ENCODE measurements at regions not wholly inside any gene's neighbourhood (a gene's known extent, or its start where the extent isn't known, plus 50 kb on each side); places are given as distances from the start of the nearest gene placed in this dataset.
A peak's percentile ranks its signal among the peaks of the same experiment; 100 is the strongest.
"Not testable (repeated sequence)": the region's sequence is repeated elsewhere in the genome, so short reads cannot be mapped to it uniquely, and the experiment has no call there.

GRCh38 chr2:235439959-235440662, 53.7 kb upstream of the AGAP1 start:
- no peaks in the 10 kb centered on the region for H3K36me3 ChIP-seq (ENCODE audit: insufficient read depth)
- peak overlapping the region; percentile 66; the same call in 1 of the 2 replicates for H2AFZ ChIP-seq
- no peaks in the 10 kb centered on the region for H3K79me2 ChIP-seq (replicated peaks; ENCODE audit: insufficient read depth)
- no peak overlapping the region for H3K4me3 ChIP-seq
- Mint-ChIP-seq H3K36me3 (ENCODE audit: low read depth) (no peaks in the 10 kb centered on the region), H3K27me3 (ENCODE audit: insufficient read depth, low read depth, poor library complexity) (peaks cover 6% of the 10 kb centered on the region), H3K4me1 (peaks cover 8% of the 10 kb centered on the region; the same call in 2 of the 3 replicates), H3K27ac (no peak overlapping the region), H3K4me3 (no peak overlapping the region), H3K9me3 (peaks cover 22% of the 10 kb centered on the region)
- H3K9me2 ChIP-seq (ENCODE audit: insufficient read depth), result 0 out of 2 replicates have a peak, but pooled peaks cover 6% of the 10 kb centered on the region
- H3K4me1 ChIP-seq (ENCODE audit: insufficient read depth), result no peaks in the 10 kb centered on the region
- H4K20me1 ChIP-seq (replicated peaks; ENCODE audit: insufficient read depth), result no peaks in the 10 kb centered on the region
- H3K27me3 ChIP-seq (ENCODE audit: insufficient read depth), result no peaks in the 10 kb centered on the region
- TF ChIP-seq ZNF331 (CRISPR knock-in tag; IDR thresholded peaks at IDR 0.05; ENCODE audit: low read depth), result no peak
- TF ChIP-seq ETS1 (IDR thresholded peaks at IDR 0.05), result no peak
- TF ChIP-seq ZNF462 (CRISPR knock-in tag; IDR thresholded peaks at IDR 0.05), result no peak
- TF ChIP-seq STAT1 (IDR thresholded peaks at IDR 0.05; ENCODE audit: unreplicated experiment), result no peak
- no peak for TF ChIP-seq JUNB (IDR thresholded peaks at IDR 0.05; ENCODE audit: unreplicated experiment)
- no peak for TF ChIP-seq NANOG (IDR thresholded peaks at IDR 0.05; ENCODE audit: borderline replicate concordance)
- TF ChIP-seq CREB1 (CRISPR knock-in tag; IDR thresholded peaks at IDR 0.05; ENCODE audit: low read depth), result no peak
- TF ChIP-seq POLR2AphosphoS5 (IDR thresholded peaks at IDR 0.05; ENCODE audit: low read depth), result no peak
- H3K27ac ChIP-seq (ENCODE audit: low read depth), result no peak overlapping the region
- ATAC-seq (peak; percentile 76), DNase-seq (ENCODE audit: low spot score) (peak; percentile 11)
- no peaks in the 10 kb centered on the region for H3F3A ChIP-seq (replicated peaks; ENCODE audit: low read depth)
- H3K4me2 ChIP-seq, result no peak overlapping the region

- not testable (repeated sequence) for H3K4me3 ChIP-seq
These were observed 50.3 kb upstream of the AGAP1 start for GRCh38 chr2:235443580-235443979.

More at GRCh38 chr2:235443580-235443979, 50.3 kb upstream of the AGAP1 start:
- not testable (repeated sequence) for H3K4me3 Mint-ChIP-seq; H3K4me1 ChIP-seq (ENCODE audit: insufficient read depth); H3K4me2 ChIP-seq; H3K36me3 ChIP-seq (ENCODE audit: insufficient read depth); DNase-seq (ENCODE audit: low spot score); H3K27me3 Mint-ChIP-seq (ENCODE audit: insufficient read depth, low read depth, poor library complexity); H3K9me2 ChIP-seq (ENCODE audit: insufficient read depth); H3K79me2 ChIP-seq (replicated peaks; ENCODE audit: insufficient read depth); H2AFZ ChIP-seq; H3K36me3 Mint-ChIP-seq (ENCODE audit: low read depth); ATAC-seq; H3K4me1 Mint-ChIP-seq; H3K27ac ChIP-seq (ENCODE audit: low read depth); H3K27ac Mint-ChIP-seq; H4K20me1 ChIP-seq (replicated peaks; ENCODE audit: insufficient read depth); H3F3A ChIP-seq (replicated peaks; ENCODE audit: low read depth); H3K27me3 ChIP-seq (ENCODE audit: insufficient read depth)
- H3K9me3 Mint-ChIP-seq, result peaks cover 18% of the 10 kb centered on the region

Measured in GM23338 (cell line).